Gastrocnemius medialis (tissue), 4 donors: ENCODE measurements at regions not wholly inside any gene's neighbourhood (a gene's known extent, or its start where the extent isn't known, plus 50 kb on each side); places are given as distances from the start of the nearest gene placed in this dataset.

Experiments
- CTCF ChIP-seq, 5 experiments: fragments of 450-650 bp in 3 of 5; fragments of 200-600 bp in 2 of 5; sonication (generic) in 2 of 5; IDR thresholded peaks in 4 of 5; conservative IDR thresholded peaks in 1 of 5; 1 replicate in 4 of 5; 2 replicates in 1 of 5; pipeline ENCODE4 v1.5.1; 2016 to 2019; ENCODE audit warnings: antibody characterized with exemption in 5 of 5, mild to moderate bottlenecking in 3 of 5, moderate library complexity in 3 of 5
- POLR2A ChIP-seq, 2 donors: fragments of 450-650 bp; IDR thresholded peaks; one replicate each; pipeline ENCODE4 v1.6.1; 2017; ENCODE audit warnings: antibody characterized with exemption in 2 of 2, mild to moderate bottlenecking in 2 of 2, moderate library complexity in 2 of 2

- TF ChIP-seq POLR2A (IDR thresholded peaks at IDR 0.05): no peak
- TF ChIP-seq CTCF (IDR thresholded peaks at IDR 0.05 in 4 of 5, conservative IDR thresholded peaks at IDR 0.05 in 1 of 5): no peak
These were observed 93.2 kb downstream of the ISL1 start for GRCh38 chr5:51476431-51476830.
